Hindlimb muscle (tissue), 1 donor: ENCODE measurements at regions not wholly inside any gene's neighbourhood (a gene's known extent, or its start where the extent isn't known, plus 50 kb on each side); places are given as distances from the start of the nearest gene placed in this dataset.

Source experiments
- DNase-seq: peaks from one replicate; pipeline ENCODE4 v3.0.0-alpha.2; 2013

GRCh38 chr16:17633181-17633951 is 162.6 kb upstream of the XYLT1 start:
- DNase-seq, result no peak

- DNase-seq, result no peak
Observed at GRCh38 chr16:17632667-17633066, 161.9 kb upstream of the XYLT1 start.

- DNase-seq, result no peak
Observed at GRCh38 chr16:17629936-17630335, 159.2 kb upstream of the XYLT1 start.

GRCh38 chr16:17628983-17629382 is 158.2 kb upstream of the XYLT1 start:
- DNase-seq, result no peak

- DNase-seq, result no peak
Observed at GRCh38 chr16:17622366-17622765, 151.6 kb upstream of the XYLT1 start.

GRCh38 chr16:17619261-17619660 is 148.5 kb upstream of the XYLT1 start:
- DNase-seq, result no peak

GRCh38 chr16:17617021-17617552 is 146.3 kb upstream of the XYLT1 start:
- no peak for DNase-seq

- DNase-seq, result no peak
Observed at GRCh38 chr16:17612336-17612735, 141.6 kb upstream of the XYLT1 start.

- DNase-seq, result no peak
Observed at GRCh38 chr16:17607609-17608008, 136.8 kb upstream of the XYLT1 start.

GRCh38 chr16:17607075-17607509 is 136.3 kb upstream of the XYLT1 start:
- no peak for DNase-seq

- no peak for DNase-seq
Observed at GRCh38 chr16:17606460-17606859, 135.7 kb upstream of the XYLT1 start.

GRCh38 chr16:17605784-17606183 is 135.0 kb upstream of the XYLT1 start:
- DNase-seq, result no peak

- DNase-seq, result no peak
Observed at GRCh38 chr16:17603626-17604025, 132.9 kb upstream of the XYLT1 start.

GRCh38 chr16:17602678-17603077 is 131.9 kb upstream of the XYLT1 start:
- DNase-seq, result no peak

- no peak for DNase-seq
Observed at GRCh38 chr16:17598968-17599367, 128.2 kb upstream of the XYLT1 start.

GRCh38 chr16:17591655-17592405 is 121.1 kb upstream of the XYLT1 start:
- DNase-seq, result no peak

GRCh38 chr16:17590711-17591654 is 120.2 kb upstream of the XYLT1 start:
- DNase-seq, result peak; percentile 1

GRCh38 chr16:17589898-17590297 is 119.1 kb upstream of the XYLT1 start:
- no peak for DNase-seq

GRCh38 chr16:17585449-17586074 is 114.8 kb upstream of the XYLT1 start:
- no peak for DNase-seq

- DNase-seq, result peak; percentile 68
Observed at GRCh38 chr16:17578981-17579874, 108.5 kb upstream of the XYLT1 start.

- DNase-seq, result no peak
Observed at GRCh38 chr16:17574256-17574655, 103.5 kb upstream of the XYLT1 start.
